Activated B cell treated with CpG ODN at 0.5 μM for 24 hours (primary cell): ENCODE measurements at regions not wholly inside any gene's neighbourhood (a gene's known extent, or its start where the extent isn't known, plus 50 kb on each side); places are given as distances from the start of the nearest gene placed in this dataset.

ENCODE experiments used
- ATAC-seq: fragments of 200-7000 bp; cut with Tn5 transposase; one replicate; pipeline ENCODE4 v1.10.0; 2021; ENCODE audit warnings: low read depth, mild to moderate bottlenecking, moderate library complexity
- CTCF ChIA-PET: fragments of 350-600 bp; sonication (Branson Sonifier 250); formaldehyde crosslinking; loops from one replicate; lab custom pipeline; 2021; ENCODE audit warnings: antibody characterized with exemption; lab: Charles Lee
- POLR2A ChIA-PET: fragments of 350-600 bp; sonication (Branson Sonifier 250); formaldehyde crosslinking; loops from one replicate; lab custom pipeline; 2021; ENCODE audit warnings: antibody characterized with exemption; lab: Charles Lee
- DNase-seq: peaks from one replicate; pipeline ENCODE4 v3.0.0; 2022
- H3K27ac Mint-ChIP-seq: one replicate; pipeline ENCODE4 v1.8.0; 2020; ENCODE audit warnings: mixed read lengths
- H3K27me3 Mint-ChIP-seq: one replicate; pipeline ENCODE4 v1.8.0; 2021; ENCODE audit warnings: mixed read lengths
- H3K36me3 Mint-ChIP-seq: one replicate; pipeline ENCODE4 v1.8.0; 2021; ENCODE audit warnings: low read depth, mixed read lengths
- H3K4me1 Mint-ChIP-seq: one replicate; pipeline ENCODE4 v1.8.0; 2021; ENCODE audit warnings: mixed read lengths
- H3K4me3 Mint-ChIP-seq: one replicate; pipeline ENCODE4 v1.8.0; 2020; ENCODE audit warnings: mild to moderate bottlenecking, mixed read lengths
- H3K9me3 Mint-ChIP-seq: one replicate; pipeline ENCODE4 v1.8.0; 2020; ENCODE audit warnings: mixed read lengths
- CTCF ChIP-seq: fragments of 200-600 bp; IDR thresholded peaks from one replicate; pipeline ENCODE4 v1.8.0; 2022; ENCODE audit warnings: antibody characterized with exemption, mild to moderate bottlenecking
- intact Hi-C: fragments of 100-400 bp; cut with micrococcal nuclease; formaldehyde crosslinking; loops from one replicate; pipeline ENCODE4 v1.15.1; 2024

- H3K27me3 Mint-ChIP-seq = no peaks in the 10 kb centered on the region
- H3K36me3 Mint-ChIP-seq = no peaks in the 10 kb centered on the region
- H3K4me1 Mint-ChIP-seq = no peaks in the 10 kb centered on the region
- no peak for DNase-seq
- ChIA-PET CTCF (no interaction called here), POLR2A (no interaction called here)
- intact Hi-C loops = no loop called here
- H3K27ac Mint-ChIP-seq = no peak overlapping the region
- peaks cover 8% of the 10 kb centered on the region for H3K9me3 Mint-ChIP-seq
- ATAC-seq = no peak
- no peak overlapping the region for H3K4me3 Mint-ChIP-seq
- TF ChIP-seq CTCF = no peak
Measured at GRCh38 chr2:16855183-16855582, 189.5 kb upstream of the CYRIA start.

- intact Hi-C loops = no loop called here
- no peaks in the 10 kb centered on the region for H3K4me1 Mint-ChIP-seq
- H3K4me3 Mint-ChIP-seq = no peak overlapping the region
- CTCF ChIA-PET = no interaction called here
- DNase-seq (no peak), ATAC-seq (no peak)
- no peaks in the 10 kb centered on the region for H3K9me3 Mint-ChIP-seq
- H3K27me3 Mint-ChIP-seq = no peaks in the 10 kb centered on the region
- POLR2A ChIA-PET = no interaction called here
- no peak for TF ChIP-seq CTCF
- H3K27ac Mint-ChIP-seq = no peak overlapping the region
- no peaks in the 10 kb centered on the region for H3K36me3 Mint-ChIP-seq
Measured at GRCh38 chr2:16853088-16853487, 187.5 kb upstream of the CYRIA start.

- CTCF ChIA-PET = no interaction called here
- no peak overlapping the region for H3K27ac Mint-ChIP-seq
- intact Hi-C loops = no loop called here
- DNase-seq (no peak), ATAC-seq (no peak)
- no peaks in the 10 kb centered on the region for H3K36me3 Mint-ChIP-seq
- H3K4me1 Mint-ChIP-seq = no peaks in the 10 kb centered on the region
- H3K4me3 Mint-ChIP-seq = no peak overlapping the region
- TF ChIP-seq CTCF = no peak
- H3K27me3 Mint-ChIP-seq = peaks cover 1% of the 10 kb centered on the region
- POLR2A ChIA-PET = no interaction called here
- no peaks in the 10 kb centered on the region for H3K9me3 Mint-ChIP-seq
Measured at GRCh38 chr2:16852651-16853050, 187.0 kb upstream of the CYRIA start.

GRCh38 chr2:16851126-16851525, 185.5 kb upstream of the CYRIA start:
- intact Hi-C loops = no loop called here
- no peaks in the 10 kb centered on the region for H3K36me3 Mint-ChIP-seq
- DNase-seq (no peak), ATAC-seq (no peak)
- no peaks in the 10 kb centered on the region for H3K4me1 Mint-ChIP-seq
- H3K27me3 Mint-ChIP-seq = peaks cover 2% of the 10 kb centered on the region
- CTCF ChIA-PET = no interaction called here
- no peak overlapping the region for H3K4me3 Mint-ChIP-seq
- H3K27ac Mint-ChIP-seq = no peak overlapping the region
- H3K9me3 Mint-ChIP-seq = no peaks in the 10 kb centered on the region
- POLR2A ChIA-PET = no interaction called here
- no peak for TF ChIP-seq CTCF

GRCh38 chr2:16840496-16841172, 175.0 kb upstream of the CYRIA start:
- Mint-ChIP-seq H3K27me3 (peaks cover 12% of the 10 kb centered on the region), H3K36me3 (no peaks in the 10 kb centered on the region), H3K9me3 (no peaks in the 10 kb centered on the region), H3K4me1 (no peaks in the 10 kb centered on the region), H3K27ac (no peak overlapping the region), H3K4me3 (no peak overlapping the region)
- DNase-seq (no peak), ATAC-seq (no peak)
- intact Hi-C loops = no loop called here
- ChIA-PET POLR2A (no interaction called here), CTCF (no interaction called here)
- no peak for TF ChIP-seq CTCF
